Osteocyte (in vitro differentiated cells): ENCODE measurements at regions not wholly inside any gene's neighbourhood (a gene's known extent, or its start where the extent isn't known, plus 50 kb on each side); places are given as distances from the start of the nearest gene placed in this dataset.

ENCODE experiments used
- DNase-seq: peaks from one replicate; pipeline ENCODE4 v3.0.0; 2021; ENCODE audit warnings: mixed read lengths; ENCODE audit not compliant: unreplicated experiment; ENCODE audit errors: extremely low spot score
- H3K27ac Mint-ChIP-seq: one replicate; pipeline ENCODE4 v1.8.0; 2021; ENCODE audit warnings: mild to moderate bottlenecking, mixed read lengths; ENCODE audit not compliant: unreplicated experiment
- H3K27me3 Mint-ChIP-seq: one replicate; pipeline ENCODE4 v1.8.0; 2021; ENCODE audit warnings: mixed read lengths; ENCODE audit not compliant: unreplicated experiment
- H3K36me3 Mint-ChIP-seq: one replicate; pipeline ENCODE4 v1.8.0; 2021; ENCODE audit warnings: mixed read lengths; ENCODE audit not compliant: unreplicated experiment
- H3K4me1 Mint-ChIP-seq: one replicate; pipeline ENCODE4 v1.8.0; 2021; ENCODE audit warnings: mixed read lengths; ENCODE audit not compliant: unreplicated experiment
- H3K4me3 Mint-ChIP-seq: one replicate; pipeline ENCODE4 v1.8.0; 2021; ENCODE audit warnings: mild to moderate bottlenecking, moderate library complexity, mixed read lengths; ENCODE audit not compliant: unreplicated experiment
- H3K9me3 Mint-ChIP-seq: one replicate; pipeline ENCODE4 v1.8.0; 2021; ENCODE audit warnings: mixed read lengths; ENCODE audit not compliant: unreplicated experiment
- TF ChIP-seq, protein P1 (sequence below): fragments of 200-600 bp; sonication (generic); IDR thresholded peaks from 2 replicates; pipeline ENCODE4 v1.5.0; 2021; ENCODE audit warnings: antibody characterized with exemption, mild to moderate bottlenecking, moderate library complexity

DNA sequence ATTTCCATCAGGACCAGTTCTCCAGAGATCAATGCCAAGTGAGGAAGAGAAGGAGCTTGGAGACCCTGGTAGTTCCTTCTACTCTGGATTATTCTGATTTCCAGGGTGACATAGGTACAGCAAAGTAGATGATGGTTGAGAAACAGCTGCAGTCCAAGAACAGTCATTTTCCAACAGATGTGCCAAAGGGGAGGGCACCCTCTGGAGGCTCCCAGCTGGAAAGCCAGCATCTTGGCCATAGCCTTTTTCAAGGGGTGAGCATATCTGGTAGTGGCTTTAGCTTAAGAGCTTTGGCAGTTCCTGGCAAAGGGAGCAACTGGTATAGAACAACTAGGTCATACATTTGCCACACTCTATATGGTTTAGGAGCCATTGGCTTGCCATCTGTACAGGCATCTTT is 492.7 kb downstream of the RASEF start:
- peaks cover 3% of the 10 kb centered on the region for H3K36me3 Mint-ChIP-seq
- H3K9me3 Mint-ChIP-seq, result peaks cover 15% of the 10 kb centered on the region
- H3K4me1 Mint-ChIP-seq, result peaks cover 3% of the 10 kb centered on the region
- no peak overlapping the region for H3K27ac Mint-ChIP-seq
- no peak overlapping the region for H3K4me3 Mint-ChIP-seq
- no peak for DNase-seq
- TF ChIP-seq, protein P1, sequence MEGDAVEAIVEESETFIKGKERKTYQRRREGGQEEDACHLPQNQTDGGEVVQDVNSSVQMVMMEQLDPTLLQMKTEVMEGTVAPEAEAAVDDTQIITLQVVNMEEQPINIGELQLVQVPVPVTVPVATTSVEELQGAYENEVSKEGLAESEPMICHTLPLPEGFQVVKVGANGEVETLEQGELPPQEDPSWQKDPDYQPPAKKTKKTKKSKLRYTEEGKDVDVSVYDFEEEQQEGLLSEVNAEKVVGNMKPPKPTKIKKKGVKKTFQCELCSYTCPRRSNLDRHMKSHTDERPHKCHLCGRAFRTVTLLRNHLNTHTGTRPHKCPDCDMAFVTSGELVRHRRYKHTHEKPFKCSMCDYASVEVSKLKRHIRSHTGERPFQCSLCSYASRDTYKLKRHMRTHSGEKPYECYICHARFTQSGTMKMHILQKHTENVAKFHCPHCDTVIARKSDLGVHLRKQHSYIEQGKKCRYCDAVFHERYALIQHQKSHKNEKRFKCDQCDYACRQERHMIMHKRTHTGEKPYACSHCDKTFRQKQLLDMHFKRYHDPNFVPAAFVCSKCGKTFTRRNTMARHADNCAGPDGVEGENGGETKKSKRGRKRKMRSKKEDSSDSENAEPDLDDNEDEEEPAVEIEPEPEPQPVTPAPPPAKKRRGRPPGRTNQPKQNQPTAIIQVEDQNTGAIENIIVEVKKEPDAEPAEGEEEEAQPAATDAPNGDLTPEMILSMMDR, result no peak
- peaks cover 13% of the 10 kb centered on the region for H3K27me3 Mint-ChIP-seq

DNA sequence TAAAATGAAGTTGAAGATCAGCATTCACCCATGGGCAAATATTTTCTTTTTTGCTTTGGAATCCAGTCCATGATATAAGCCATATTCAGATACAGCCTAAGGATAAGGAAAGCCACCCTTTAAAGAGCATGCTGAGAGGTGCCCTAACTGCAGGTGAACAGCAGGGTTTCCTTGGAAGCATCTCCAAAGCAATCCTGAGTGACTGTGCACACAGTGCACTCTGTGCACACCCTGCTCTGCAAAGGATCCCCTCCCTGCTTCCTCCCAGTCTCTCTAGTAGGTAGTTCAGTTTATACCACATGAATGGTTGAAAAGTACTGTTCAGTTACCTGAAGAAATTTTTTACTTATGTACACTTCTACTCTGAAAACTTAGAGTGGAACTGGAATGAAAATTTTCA is 491.4 kb downstream of the RASEF start:
- no peak overlapping the region for H3K27ac Mint-ChIP-seq
- TF ChIP-seq, protein P1, result no peak
- H3K9me3 Mint-ChIP-seq, result peaks cover 25% of the 10 kb centered on the region
- H3K36me3 Mint-ChIP-seq, result peaks cover 3% of the 10 kb centered on the region
- no peak for DNase-seq
- H3K4me1 Mint-ChIP-seq, result no peaks in the 10 kb centered on the region
- no peak overlapping the region for H3K4me3 Mint-ChIP-seq
- H3K27me3 Mint-ChIP-seq, result peaks cover 18% of the 10 kb centered on the region

DNA sequence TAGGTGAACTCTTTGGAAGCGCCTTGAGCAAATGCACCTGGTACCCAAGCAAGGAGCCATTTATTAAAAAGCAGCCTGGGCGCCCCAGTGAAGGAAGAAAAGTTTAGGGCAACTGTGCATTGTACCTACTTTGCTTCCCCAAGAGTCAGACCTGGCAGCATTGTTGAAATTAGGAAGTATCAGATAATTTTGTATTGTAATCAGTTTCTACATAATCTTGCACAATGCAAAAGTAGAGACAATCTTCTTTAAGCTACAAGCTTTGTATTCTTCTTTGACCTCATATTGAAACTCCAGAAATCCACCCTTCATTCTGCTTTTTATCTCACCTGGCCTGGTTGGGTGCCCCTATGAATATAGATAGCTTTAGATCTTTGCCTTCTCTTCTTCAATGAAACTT is 490.8 kb downstream of the RASEF start:
- TF ChIP-seq, protein P1, result no peak

DNA sequence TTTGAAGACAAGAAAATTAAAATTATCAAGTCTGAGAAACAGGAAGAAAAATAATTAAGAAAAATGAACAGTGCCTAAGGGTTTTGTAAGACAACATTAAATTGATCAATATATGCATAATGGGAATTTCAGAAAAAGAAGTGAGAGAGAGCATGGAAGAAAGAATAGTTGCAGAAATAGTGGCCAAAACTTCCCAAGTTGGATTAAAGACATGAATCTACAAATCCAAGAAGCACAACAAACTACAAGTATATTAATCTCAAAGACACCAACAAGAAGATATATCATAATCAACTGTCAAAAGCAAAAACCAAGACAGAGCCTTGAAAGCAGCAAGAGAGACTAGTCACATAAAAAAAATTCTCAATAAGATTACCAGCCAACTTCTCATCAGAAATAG is 488.0 kb downstream of the RASEF start:
- H3K27me3 Mint-ChIP-seq, result peaks cover 24% of the 10 kb centered on the region
- H3K36me3 Mint-ChIP-seq, result peaks cover 5% of the 10 kb centered on the region
- H3K4me1 Mint-ChIP-seq, result no peaks in the 10 kb centered on the region
- TF ChIP-seq, protein P1, result no peak
- no peak overlapping the region for H3K27ac Mint-ChIP-seq
- no peak for DNase-seq
- peaks cover 40% of the 10 kb centered on the region for H3K9me3 Mint-ChIP-seq
- no peak overlapping the region for H3K4me3 Mint-ChIP-seq

More for the DNA sequence above, 490.8 kb downstream of the RASEF start:
- Mint-ChIP-seq H3K4me1 (no peaks in the 10 kb centered on the region), H3K4me3 (no peak overlapping the region), H3K9me3 (peaks cover 25% of the 10 kb centered on the region), H3K27me3 (peaks cover 24% of the 10 kb centered on the region), H3K27ac (no peak overlapping the region), H3K36me3 (peaks cover 3% of the 10 kb centered on the region)
- no peak for DNase-seq

DNA sequence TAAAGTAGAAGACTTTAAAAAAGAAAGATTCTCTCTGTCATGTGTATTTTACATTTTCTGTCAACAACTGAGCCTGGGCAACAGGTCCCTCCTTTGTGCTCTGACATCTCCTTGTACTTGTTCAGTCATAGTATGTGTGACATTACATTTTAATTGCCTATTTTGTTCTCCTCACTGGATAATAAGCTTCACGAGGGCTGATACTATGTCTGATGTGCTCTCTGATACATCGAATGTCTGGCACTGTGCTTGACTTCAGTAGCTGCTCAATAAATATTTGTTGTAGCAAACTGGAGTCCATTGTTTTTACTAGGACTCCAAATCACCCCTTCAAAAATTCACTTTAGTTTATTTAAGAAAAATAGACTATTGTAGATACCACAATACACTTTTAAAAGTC is 482.0 kb downstream of the RASEF start:
- Mint-ChIP-seq H3K9me3 (peaks cover 26% of the 10 kb centered on the region), H3K36me3 (peaks cover 2% of the 10 kb centered on the region), H3K4me1 (no peaks in the 10 kb centered on the region), H3K4me3 (no peak overlapping the region), H3K27me3 (peaks cover 10% of the 10 kb centered on the region), H3K27ac (no peak overlapping the region)
- TF ChIP-seq, protein P1, result no peak
- DNase-seq, result no peak
